Osteocyte (in vitro differentiated cells): ENCODE measurements at regions not wholly inside any gene's neighbourhood (a gene's known extent, or its start where the extent isn't known, plus 50 kb on each side); places are given as distances from the start of the nearest gene placed in this dataset.

Experiments
- DNase-seq: peaks from one replicate; pipeline ENCODE4 v3.0.0; 2021; ENCODE audit warnings: mixed read lengths; ENCODE audit not compliant: unreplicated experiment; ENCODE audit errors: extremely low spot score
- H3K27ac Mint-ChIP-seq: one replicate; pipeline ENCODE4 v1.8.0; 2021; ENCODE audit warnings: mild to moderate bottlenecking, mixed read lengths; ENCODE audit not compliant: unreplicated experiment
- H3K27me3 Mint-ChIP-seq: one replicate; pipeline ENCODE4 v1.8.0; 2021; ENCODE audit warnings: mixed read lengths; ENCODE audit not compliant: unreplicated experiment
- H3K36me3 Mint-ChIP-seq: one replicate; pipeline ENCODE4 v1.8.0; 2021; ENCODE audit warnings: mixed read lengths; ENCODE audit not compliant: unreplicated experiment
- H3K4me1 Mint-ChIP-seq: one replicate; pipeline ENCODE4 v1.8.0; 2021; ENCODE audit warnings: mixed read lengths; ENCODE audit not compliant: unreplicated experiment
- H3K4me3 Mint-ChIP-seq: one replicate; pipeline ENCODE4 v1.8.0; 2021; ENCODE audit warnings: mild to moderate bottlenecking, moderate library complexity, mixed read lengths; ENCODE audit not compliant: unreplicated experiment
- H3K9me3 Mint-ChIP-seq: one replicate; pipeline ENCODE4 v1.8.0; 2021; ENCODE audit warnings: mixed read lengths; ENCODE audit not compliant: unreplicated experiment
- TF ChIP-seq, protein P1 (sequence below): fragments of 200-600 bp; sonication (generic); IDR thresholded peaks from 2 replicates; pipeline ENCODE4 v1.5.0; 2021; ENCODE audit warnings: antibody characterized with exemption, mild to moderate bottlenecking, moderate library complexity

DNA sequence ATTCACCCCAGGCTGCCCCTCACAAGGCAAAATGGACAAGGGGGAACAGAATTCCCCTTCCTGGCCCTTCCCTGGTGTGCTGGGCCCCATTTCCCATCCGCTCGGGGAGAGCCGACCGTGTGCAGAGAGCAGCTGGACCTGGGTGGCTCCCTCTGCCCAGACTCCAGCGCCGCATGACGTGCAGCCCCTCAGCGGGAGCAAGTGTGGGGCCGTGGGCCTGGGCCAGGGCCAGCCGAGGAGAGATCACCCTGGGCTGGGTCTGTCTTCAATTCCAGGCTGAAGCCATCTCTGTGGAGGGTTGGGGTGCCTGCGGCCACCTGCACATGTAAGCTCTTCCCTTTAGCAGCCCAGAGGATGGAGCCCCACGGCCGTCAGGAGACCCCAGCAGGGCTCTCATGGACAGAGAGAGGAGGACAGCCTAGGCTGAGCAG is 241.8 kb downstream of the TTLL2 start:
- Mint-ChIP-seq H3K36me3 (no peaks in the 10 kb centered on the region), H3K4me1 (peaks cover 29% of the 10 kb centered on the region), H3K4me3 (no peak overlapping the region), H3K27ac (no peak overlapping the region), H3K9me3 (no peaks in the 10 kb centered on the region), H3K27me3 (peaks cover 10% of the 10 kb centered on the region)
- TF ChIP-seq, protein P1, sequence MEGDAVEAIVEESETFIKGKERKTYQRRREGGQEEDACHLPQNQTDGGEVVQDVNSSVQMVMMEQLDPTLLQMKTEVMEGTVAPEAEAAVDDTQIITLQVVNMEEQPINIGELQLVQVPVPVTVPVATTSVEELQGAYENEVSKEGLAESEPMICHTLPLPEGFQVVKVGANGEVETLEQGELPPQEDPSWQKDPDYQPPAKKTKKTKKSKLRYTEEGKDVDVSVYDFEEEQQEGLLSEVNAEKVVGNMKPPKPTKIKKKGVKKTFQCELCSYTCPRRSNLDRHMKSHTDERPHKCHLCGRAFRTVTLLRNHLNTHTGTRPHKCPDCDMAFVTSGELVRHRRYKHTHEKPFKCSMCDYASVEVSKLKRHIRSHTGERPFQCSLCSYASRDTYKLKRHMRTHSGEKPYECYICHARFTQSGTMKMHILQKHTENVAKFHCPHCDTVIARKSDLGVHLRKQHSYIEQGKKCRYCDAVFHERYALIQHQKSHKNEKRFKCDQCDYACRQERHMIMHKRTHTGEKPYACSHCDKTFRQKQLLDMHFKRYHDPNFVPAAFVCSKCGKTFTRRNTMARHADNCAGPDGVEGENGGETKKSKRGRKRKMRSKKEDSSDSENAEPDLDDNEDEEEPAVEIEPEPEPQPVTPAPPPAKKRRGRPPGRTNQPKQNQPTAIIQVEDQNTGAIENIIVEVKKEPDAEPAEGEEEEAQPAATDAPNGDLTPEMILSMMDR = no peak
- peak; percentile 80 for DNase-seq

DNA sequence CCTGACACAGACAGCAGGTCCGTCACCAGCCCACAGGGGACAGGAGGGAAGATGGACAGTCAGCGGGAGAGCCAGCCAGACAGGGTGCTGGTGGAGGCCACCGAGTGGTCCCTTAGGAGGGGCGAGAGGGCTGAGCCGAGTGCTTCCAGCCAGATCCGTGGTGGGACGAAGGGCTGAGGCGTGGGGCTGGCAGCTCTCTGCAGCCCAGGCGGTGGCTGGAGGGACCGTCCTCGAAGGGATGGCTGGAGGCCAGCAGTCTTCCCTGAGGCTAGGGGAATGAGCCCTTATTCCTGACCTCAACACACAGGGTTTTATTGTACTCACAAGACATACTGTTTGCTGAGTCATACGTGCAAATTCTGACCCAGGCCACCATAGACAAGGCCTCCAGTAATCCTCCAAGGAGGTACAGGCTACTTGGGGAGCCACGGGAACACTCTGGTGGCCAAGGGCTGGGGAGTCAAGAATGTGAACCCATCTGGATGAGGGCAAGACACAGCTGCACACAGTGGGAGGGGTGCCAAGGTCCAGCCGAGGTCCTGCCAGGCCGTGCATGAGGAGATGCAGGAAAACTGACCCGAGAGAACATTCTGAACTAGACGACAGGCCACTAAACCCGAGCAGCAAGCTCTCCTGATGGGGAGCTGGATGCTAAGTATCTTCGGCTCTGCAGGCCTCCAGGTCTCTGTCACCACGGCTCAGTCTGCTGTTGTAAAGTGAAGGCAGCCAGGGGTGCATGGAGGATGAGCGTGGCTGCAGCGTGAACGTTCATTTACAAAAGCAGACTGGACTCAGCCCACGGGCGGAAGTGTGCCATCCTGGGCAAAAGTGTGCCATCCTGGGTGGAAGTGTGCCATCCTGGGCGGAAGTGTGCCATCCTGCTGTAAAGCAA is 242.5 kb downstream of the TTLL2 start:
- DNase-seq = peak; percentile 84
- no peaks in the 10 kb centered on the region for H3K9me3 Mint-ChIP-seq
- TF ChIP-seq, protein P1 = no peak

DNA sequence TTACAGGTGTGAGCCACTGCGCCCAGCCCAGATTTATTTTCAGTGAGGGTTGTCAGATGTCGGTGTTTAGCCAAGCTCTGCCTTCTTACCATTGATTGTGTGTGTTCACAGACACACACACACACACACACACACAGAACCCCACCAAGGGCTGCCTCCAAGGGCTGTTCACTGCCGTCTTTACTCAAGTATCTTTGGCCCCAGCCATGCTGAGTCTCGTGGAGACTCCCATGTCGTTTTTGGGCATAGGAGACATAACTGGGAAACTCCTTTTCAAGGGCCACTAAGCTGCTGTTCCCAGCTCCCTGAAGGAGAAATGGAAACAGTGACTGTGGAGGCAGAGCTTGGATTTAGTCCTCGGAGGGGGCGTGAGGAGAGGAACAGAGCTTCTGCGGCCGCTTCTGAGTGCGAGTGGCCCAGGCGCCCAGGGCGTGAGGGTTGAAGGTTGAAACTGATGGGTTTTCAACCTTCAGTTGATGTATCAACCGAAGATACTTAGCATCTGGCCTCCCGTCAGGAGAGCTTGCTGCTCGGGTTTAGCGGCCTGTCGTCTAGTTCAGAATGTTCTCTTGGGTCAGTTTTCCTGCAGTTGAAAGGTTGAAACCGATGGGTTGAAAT is 243.6 kb downstream of the TTLL2 start:
- Mint-ChIP-seq H3K4me3 (no peak overlapping the region), H3K9me3 (no peaks in the 10 kb centered on the region), H3K27ac (no peak overlapping the region), H3K27me3 (peaks cover 10% of the 10 kb centered on the region), H3K4me1 (peaks cover 41% of the 10 kb centered on the region), H3K36me3 (no peaks in the 10 kb centered on the region)
- peak; percentile 76 for DNase-seq
- TF ChIP-seq, protein P1 = no peak

More for the DNA sequence above, 242.5 kb downstream of the TTLL2 start:
- Mint-ChIP-seq H3K27me3 (peaks cover 10% of the 10 kb centered on the region), H3K4me3 (no peak overlapping the region), H3K4me1 (peaks cover 30% of the 10 kb centered on the region), H3K27ac (no peak overlapping the region), H3K36me3 (no peaks in the 10 kb centered on the region)

DNA sequence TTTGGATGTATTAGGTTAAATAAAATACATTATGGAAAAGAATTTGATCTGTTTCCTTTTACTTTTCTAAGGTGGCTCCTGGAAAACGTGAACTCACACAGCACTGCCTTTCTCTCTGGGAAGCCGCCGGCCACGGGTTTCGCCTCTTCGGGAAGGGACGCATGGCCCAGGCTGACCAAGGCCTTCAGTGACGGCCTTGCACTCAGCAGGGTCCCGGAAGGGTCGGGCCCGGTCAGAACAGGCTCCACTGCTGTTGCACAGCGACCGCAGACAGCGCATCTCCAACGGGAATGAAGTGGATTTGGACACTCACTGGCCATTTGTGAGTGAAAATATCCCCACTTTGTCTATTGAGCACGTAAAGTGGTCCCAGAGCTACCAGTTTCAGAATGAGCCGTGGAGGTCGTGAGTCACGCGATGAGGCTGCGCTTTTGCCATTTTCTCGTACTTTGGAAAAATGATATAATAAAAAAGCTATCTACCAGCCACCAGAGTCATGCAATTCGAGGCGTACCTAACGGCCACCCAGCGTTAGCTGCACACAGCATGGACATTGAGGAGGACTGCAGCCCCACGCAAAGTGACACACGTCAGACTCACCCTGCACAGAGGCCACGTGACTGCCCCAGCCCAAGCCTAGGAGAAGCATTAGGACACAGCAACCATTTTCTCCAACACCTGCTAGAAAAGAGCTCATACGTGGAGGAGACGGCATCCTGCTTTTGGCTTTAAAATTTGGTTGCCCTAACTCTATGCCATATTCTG is 244.3 kb downstream of the TTLL2 start:
- DNase-seq = peak; percentile 63
- no peaks in the 10 kb centered on the region for H3K36me3 Mint-ChIP-seq
- H3K4me3 Mint-ChIP-seq = no peak overlapping the region
- peaks cover 6% of the 10 kb centered on the region for H3K27me3 Mint-ChIP-seq
- no peak overlapping the region for H3K27ac Mint-ChIP-seq
- H3K9me3 Mint-ChIP-seq = no peaks in the 10 kb centered on the region
- TF ChIP-seq, protein P1 = no peak
- H3K4me1 Mint-ChIP-seq = peaks cover 45% of the 10 kb centered on the region
